K562 (cell line): ENCODE measurements at regions not wholly inside any gene's neighbourhood (a gene's known extent, or its start where the extent isn't known, plus 50 kb on each side); places are given as distances from the start of the nearest gene placed in this dataset.

ENCODE experiments used
- PML ChIP-seq: IDR thresholded peaks from 2 replicates; pipeline ENCODE4 v1.6.1; 2012; ENCODE audit warnings: low read length, inconsistent platforms
- TF ChIP-seq, protein P1 (sequence below), 2 experiments: fragments of 450-650 bp; IDR thresholded peaks; 2 replicates each; pipeline ENCODE4 v1.6.1; 2016; ENCODE audit warnings: mild to moderate bottlenecking in 2 of 2, borderline replicate concordance in 1 of 2, low read depth in 1 of 2, moderate library complexity in 1 of 2

DNA sequence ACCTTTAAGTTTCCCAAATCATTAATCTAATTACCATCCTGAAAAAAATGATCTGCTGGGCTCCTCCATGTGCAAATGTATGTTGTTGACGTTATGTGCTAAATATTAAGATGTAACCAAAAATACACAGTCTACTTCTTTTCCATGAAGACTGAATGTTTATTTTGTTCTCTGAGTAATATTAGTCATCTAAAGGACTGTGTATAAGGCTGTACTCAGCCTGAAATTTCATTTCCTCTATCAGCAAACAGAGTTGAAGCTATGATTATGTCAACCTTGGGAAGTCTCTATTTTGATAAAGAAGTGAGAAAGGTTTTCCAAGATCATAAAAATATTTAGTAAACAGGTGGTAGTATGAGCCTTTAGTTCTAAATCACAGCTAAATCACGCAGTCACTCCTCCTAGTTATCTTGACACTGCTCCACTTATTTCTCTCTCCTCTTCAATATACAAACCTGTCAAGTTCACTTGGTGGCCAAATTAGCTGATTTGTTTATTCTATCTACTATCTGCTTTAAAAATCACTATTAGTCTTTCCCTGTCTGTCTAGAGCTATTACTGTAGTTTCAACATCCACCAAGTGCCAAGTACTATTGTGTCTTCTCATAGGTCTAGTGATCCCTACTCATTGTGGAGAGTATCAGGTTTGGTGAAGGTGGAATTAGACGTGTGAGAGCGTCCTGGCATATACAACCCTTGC lies 211.7 kb upstream of the STARD13 start (continued):
- TF ChIP-seq, protein P1, sequence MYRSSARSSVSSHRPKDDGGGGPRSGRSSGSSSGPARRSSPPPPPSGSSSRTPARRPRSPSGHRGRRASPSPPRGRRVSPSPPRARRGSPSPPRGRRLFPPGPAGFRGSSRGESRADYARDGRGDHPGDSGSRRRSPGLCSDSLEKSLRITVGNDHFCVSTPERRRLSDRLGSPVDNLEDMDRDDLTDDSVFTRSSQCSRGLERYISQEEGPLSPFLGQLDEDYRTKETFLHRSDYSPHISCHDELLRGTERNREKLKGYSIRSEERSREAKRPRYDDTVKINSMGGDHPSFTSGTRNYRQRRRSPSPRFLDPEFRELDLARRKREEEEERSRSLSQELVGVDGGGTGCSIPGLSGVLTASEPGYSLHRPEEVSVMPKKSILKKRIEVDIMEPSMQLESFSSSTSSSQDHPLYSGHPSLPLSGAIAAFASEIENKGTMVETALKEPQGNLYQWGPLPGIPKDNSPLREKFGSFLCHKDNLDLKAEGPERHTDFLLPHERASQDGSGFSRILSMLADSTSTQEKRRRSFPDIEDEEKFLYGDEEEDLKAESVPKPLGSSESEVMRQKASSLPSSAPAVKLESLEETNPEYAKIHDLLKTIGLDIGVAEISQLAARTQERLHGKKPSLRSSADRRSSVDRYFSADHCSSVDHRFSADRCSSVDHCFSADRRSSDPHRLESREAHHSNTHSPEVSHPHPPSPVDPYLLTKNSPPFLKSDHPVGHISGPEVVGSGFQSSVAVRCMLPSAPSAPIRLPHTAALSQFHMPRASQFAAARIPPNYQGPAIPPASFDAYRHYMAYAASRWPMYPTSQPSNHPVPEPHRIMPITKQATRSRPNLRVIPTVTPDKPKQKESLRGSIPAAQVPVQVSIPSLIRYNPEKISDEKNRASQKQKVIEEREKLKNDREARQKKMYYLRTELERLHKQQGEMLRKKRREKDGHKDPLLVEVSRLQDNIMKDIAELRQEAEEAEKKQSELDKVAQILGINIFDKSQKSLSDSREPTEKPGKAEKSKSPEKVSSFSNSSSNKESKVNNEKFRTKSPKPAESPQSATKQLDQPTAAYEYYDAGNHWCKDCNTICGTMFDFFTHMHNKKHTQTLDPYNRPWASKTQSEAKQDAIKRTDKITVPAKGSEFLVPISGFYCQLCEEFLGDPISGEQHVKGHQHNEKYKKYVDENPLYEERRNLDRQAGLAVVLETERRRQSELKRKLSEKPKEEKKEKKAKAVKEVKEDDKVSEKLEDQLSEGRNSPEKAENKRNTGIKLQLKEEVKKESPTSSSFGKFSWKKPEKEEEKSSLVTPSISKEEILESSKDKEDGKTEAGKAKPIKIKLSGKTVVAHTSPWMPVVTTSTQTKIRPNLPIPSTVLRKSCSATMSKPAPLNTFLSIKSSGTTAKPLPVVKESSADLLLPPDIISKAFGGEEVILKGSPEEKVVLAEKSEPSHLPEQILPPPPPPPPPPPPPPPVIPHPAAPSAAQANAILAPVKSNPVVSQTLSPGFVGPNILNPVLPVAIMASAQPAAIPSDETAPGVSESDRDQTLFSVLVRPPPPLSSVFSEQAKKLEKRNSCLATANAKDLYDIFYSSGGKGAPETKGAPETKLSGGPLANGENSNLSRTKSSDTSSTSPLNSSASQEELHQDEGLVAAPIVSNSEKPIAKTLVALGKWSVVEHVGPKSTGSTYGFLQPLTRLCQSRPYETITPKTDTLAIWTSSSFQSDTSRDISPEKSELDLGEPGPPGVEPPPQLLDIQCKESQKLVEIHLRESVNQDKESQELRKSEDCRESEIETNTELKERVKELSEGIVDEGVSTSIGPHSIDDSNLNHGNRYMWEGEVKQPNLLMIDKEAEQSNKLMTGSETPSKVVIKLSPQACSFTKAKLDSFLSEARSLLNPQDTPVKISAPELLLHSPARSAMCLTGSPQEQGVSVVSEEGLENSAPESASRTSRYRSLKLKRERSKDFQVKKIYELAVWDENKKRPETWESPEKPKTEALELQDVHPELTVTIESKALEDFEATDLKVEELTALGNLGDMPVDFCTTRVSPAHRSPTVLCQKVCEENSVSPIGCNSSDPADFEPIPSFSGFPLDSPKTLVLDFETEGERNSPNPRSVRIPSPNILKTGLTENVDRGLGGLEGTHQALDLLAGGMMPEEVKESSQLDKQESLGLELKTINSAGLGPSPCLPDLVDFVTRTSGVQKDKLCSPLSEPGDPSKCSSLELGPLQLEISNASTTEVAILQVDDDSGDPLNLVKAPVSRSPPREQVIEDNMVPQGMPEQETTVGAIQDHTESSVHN (IDR thresholded peaks at IDR 0.05; ENCODE audit: borderline replicate concordance in 1 of 2, low read depth in 1 of 2): no peak
- no peak for TF ChIP-seq PML
